HG03521 (cell line): ENCODE measurements at regions not wholly inside any gene's neighbourhood (a gene's known extent, or its start where the extent isn't known, plus 50 kb on each side); places are given as distances from the start of the nearest gene placed in this dataset.

Experiments
- ATAC-seq: cut with Tn5 transposase; IDR thresholded peaks from one replicate; pipeline ENCODE4 v1.9.1; 2021; ENCODE audit warnings: mild to moderate bottlenecking, moderate library complexity; ENCODE audit not compliant: unreplicated experiment

DNA sequence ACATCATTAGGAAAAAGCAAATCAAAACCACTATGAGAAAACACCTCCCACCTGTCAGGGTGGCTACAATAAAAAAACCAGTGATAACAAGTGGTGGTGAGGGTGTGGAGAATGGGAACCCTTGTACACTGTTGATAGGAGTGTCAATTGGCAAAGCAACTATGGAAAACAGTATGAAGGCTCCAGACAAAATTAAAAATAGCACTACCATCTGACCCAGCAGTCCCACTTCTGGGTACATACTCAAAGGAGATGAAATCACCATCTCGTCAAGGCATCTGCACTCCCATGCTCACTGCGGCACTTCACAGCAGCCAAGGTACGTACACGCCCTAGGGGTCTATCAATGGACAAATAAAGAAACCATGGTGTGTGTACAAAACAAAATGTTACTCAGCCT is 715.1 kb downstream of the UQCRFS1 start:
- no peak for ATAC-seq

DNA sequence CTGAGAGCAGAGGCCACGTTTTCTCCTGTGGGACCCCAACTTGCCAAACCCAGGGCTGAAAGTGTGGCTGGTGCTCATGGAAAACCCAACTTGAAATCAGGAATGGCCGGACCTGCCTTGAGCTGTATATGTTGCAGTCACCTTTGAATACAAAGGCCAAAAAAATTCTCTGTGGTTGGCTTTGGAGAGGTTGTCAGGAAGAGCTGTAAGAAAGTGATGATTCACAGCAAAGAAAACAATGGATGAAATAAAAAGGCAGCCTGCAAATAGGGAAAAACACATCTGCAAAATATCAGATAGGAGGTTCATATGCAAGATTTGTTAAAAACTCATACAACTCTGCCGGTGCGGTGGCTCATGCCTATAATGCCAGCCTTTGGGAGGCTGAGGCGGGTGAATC is 715.8 kb downstream of the UQCRFS1 start:
- no peak for ATAC-seq

DNA sequence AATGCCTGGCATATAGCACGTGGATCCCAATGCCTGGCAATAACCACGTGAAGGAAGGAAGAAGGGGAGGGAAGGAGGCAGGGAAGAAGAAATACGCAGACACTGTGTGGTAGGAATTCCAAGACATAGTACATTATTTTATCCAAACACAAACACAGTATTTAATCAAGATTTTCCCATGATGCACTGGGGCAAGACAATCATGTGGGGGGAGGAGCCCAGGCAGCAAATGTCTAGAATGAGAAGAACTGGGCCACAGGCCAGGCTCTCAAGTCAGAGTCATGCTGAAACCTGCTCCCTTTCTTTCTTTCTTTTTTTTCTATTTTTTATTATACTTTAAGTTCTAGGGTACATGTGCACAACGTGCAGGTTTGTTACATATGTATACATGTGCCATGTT is 717.9 kb downstream of the UQCRFS1 start:
- ATAC-seq, result no peak

DNA sequence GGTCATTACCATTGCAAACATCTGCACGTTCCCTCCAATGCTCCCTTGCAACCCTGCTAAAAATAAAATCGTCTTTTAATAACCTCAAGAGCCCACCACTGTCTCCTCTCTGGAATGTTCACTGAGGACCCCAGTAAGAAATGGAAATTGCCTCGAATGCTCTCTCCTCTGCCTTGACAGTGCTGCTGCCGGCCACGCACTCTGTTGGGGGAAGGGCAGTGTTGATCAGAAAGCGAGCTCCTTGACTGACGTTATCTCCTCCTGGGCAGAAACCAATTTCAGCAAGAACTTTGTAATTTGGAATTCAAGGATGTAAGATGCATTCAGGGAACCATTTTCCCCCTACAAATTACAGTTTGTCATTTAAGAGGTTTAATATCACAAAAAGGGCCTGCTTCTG is 718.5 kb downstream of the UQCRFS1 start:
- no peak for ATAC-seq

DNA sequence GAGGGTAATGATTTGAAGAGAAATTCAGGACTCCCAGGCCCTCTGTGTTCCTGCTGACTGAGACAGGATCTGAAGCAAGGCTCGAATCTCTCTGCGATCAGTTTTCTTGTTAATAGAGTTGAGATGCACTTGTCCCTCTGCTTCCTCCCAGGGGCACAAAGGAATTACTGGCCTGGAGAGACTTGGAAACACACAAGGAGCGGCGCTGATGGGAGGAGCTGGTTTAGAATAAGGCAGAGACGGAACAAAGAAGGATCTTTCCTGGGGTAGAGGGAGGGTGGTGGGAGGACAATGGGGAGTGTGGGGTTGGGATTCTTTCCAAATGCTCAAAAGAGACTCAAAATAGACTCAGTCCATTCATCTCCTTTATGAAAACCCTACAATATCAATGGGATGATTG is 719.1 kb downstream of the UQCRFS1 start:
- no peak for ATAC-seq

DNA sequence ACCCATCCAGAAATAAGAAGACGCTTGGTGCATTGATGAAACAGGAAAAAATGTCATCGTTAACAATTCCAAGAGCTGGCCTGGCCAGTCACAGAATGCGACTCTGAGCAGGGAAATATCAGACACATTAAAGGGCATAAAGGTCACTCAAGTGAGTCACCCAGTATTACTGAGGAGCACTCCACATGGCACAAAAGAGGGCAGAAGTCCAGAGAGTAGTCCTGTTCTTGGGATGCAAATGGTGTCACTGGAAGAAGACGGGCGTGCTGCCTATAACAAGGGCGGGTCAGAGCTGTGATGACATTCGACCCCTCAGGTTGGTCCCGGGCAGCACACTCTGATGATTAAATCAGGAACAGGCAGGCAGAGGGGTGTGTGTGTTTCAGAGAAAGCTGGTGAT is 720.3 kb downstream of the UQCRFS1 start:
- ATAC-seq, result no peak

DNA sequence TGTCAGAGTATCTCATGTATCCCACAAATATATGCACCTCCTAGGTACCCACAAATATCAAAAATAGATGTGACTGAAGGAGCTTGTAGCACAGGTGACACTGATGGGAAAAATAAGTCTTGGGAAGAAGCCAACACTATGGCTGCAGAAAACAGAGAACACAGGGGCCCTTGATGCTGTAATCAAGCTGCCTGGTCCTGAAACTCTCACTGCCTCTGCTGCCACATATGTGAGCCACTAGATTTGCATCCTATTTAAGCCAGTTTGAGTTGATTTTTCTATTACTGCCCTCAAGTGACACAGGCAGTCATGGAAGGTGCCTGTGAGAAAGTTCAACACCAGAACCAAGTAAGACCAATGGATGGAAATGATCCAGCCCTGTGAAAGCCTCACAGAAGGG is 720.8 kb downstream of the UQCRFS1 start:
- ATAC-seq, result no peak

DNA sequence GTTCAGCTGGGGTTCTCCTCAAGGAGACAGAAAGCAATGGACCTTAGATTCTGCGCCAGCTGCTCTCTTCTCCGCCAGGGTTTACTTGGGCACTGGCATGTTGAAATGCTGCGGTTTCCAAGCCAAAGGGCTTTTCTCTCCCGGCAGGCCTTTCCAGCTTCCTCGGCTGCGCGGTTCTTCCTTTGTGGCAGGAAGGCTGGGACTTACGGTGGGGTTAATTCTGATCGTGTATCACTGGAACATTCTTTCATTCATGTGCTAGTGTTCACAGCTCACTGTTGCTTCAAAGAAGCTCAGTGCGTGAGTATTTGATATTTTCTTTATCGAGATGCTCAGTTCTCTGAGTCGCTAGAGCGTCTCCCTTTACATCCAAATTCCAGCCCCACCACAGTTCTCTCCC is 723.2 kb downstream of the UQCRFS1 start:
- no peak for ATAC-seq

DNA sequence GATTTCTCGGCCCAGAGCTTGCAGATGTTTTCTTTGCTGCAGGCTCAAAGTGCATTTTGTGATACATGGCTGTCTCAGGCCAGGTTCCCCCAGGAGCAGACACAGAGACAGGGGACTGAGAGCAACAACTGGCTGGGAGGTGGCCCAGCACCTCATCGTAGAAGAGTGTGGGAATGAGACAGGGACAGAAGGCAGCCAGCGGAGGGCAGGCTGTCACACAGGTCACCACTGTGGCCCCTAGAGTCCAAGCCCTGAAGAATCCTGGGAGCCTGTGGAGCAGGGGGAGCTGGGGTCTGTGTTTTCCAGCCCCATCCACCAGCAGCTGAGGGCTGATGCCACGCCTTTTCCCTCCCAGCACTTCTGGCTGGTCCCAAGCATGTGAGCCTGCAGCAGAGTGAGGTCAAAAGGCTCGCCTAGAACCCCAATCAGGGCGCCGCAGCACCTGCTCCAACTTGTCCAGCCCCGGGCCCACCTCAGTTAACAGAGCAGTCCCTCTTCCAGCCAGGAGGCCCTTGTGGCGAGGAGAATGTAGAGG is 723.8 kb downstream of the UQCRFS1 start:
- ATAC-seq, result no peak

DNA sequence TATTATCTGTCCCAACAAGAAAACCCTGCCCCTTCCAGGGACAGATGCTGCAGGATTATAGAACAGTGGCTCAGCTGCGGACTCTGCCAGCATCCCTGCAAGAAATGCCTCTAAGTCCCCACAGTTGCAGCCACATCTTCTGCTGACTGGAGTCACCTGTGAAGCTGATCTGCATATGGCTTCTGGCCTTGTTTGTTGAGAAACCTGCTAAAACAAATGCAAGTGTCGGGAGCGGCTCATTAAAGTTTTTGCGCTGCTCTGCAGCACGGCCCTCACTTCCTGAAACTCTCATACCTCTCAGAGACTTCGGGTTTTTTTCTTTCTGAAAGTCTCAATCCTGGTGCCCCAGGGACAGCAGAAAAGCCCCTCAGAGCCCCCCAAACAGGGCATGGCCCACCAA is 725.0 kb downstream of the UQCRFS1 start:
- ATAC-seq, result no peak

DNA sequence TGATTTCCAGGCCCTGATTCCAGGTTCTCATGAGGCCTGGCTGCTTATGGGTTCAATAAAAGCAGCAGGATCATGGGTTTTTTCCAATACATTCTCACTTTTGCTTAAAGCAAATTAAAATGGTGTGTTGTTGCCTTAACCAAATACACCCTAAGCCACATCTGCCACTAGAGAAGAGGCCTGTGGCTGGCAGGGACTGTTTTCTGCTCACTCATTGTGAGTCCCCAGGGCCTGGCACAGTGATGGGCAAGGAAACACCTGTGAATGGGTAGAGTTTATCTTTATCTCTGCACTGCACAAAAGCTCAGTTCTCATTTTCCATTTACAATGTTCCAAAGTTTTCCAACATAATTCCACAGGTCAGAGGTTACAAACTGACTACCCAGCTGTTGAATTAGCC is 726.0 kb downstream of the UQCRFS1 start:
- ATAC-seq, result no peak

DNA sequence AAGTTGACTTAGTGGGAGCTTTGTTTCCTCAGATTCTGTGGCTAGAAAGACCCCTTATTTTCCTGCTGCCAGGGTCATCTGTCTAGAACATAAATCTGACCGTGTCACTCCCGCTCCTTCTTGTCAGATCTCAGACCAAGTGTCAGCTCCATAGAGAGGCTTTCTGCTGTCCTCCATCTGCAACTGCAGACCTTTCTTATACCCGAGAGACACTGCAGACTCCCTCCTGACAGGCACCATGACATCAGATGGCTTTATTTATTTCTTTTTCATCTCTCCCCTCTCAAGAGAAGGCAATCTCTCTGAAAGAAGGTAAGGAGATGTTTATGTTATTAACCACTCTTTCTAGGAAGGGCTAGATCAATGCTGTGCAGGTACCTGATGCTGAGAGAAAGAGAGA is 726.5 kb downstream of the UQCRFS1 start:
- ATAC-seq, result no peak

DNA sequence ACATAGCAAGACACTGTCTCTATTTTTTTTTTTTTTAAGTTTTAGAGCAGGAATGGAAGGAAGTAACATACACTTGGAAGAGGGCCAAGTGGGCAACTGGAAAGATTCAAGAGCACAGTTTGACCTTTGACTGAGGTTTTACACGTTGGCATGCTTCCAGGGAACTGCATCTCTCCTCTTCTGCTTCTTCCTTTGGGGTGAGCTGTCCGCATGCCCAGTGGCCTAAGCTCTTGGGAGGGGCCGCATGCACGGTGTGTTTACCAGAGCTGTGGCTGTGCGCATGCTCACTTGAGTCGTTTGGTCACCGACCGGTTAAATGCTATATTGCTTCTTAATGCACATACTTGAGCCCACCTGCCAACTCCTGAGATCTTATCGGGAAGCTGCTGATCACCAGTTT is 727.7 kb downstream of the UQCRFS1 start:
- ATAC-seq, result no peak

DNA sequence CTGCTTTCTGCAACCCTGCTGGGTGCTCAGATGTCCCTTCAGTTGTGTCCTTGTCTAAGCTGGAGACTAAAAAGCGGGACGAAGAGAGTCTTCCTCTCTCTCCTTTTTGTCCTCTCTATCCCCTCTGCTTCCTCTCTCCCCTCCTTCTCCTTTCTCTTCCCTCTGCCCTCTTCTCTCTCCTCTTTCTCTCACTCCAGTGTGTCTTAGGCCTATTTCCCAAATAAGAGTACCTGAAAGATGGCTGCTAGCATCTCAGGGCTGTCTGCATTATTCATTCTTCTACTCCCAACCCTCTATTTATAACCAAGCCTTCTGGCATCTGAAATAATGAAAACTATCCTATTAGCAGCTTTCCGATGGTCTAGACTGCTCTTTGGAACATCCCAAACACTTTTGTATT is 729.8 kb downstream of the UQCRFS1 start:
- no peak for ATAC-seq

DNA sequence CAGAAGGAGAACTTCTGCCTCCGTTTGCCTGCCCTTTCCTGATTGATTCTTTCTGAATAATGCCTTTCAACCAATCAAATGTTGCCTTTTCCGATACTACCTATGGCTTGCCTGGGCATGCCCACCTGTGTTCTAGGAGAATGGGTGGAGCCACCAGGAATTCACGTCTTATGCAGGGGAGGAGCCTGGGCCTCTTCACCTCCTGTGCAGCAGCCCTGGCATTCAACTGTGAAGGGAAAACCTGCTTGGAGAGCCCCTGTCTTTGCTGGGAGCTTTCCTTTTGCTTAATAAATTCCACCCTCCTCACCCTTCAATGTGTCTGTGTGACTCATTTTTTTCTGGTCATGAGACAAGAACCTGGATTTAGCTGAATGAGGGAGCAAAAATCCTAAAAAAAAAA is 730.7 kb downstream of the UQCRFS1 start:
- ATAC-seq, result no peak

DNA sequence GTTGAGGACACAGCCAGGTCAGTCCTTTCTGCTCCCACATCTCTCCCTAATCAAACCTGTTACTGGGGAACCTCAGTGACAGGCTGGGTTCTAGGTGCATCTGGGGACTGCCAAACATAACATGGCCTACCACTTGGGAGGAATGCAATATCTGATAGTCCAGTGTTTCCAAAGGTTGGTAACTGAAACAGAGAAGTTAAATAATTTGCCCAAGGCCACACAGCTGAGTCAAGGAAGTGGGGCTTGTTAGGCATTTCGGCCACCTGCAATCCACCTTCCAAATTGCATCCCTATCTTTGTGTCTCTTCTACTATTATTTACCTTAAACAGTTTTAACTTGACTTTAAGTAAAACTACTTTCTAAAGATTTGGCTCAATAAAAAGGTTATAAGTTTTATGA is 731.3 kb downstream of the UQCRFS1 start:
- ATAC-seq, result no peak

DNA sequence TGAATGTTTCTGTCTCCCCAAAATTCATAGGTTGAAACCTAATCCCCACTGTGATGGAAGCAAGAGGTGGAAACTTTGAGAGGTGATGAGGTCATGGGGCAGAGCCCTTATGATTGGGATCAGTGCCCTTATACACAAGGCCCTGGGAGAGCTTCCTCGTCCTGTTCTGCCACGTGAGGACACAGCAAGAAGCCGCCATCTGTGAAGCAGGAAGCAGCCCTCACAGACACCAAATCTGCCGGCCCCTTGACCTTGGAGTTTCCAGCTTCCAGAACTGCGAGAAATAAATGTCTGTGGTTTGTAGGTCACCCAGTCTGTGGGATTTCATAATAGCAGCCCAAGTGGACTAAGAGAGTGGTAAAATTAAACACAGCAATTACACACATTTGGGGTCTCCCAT is 737.4 kb downstream of the UQCRFS1 start:
- no peak for ATAC-seq

DNA sequence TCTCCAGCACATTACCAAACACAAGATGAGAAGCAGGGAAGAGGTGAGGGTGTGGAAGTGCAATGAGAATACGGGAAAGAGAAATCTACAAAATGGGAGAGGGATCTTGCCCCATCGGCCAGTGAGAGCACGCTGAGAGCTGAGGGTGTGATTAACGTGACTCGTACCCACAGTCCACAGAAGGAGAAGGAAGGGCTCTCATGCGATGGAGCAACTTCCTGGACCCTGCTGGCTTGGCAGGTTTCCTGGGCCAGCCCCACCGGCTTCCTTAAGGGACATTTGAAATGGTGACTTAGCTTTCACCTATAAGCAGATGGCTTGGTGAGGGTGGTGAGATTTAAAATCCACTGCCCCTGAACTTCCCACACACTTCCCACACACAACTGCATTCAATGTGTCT is 740.1 kb downstream of the UQCRFS1 start:
- ATAC-seq, result no peak

DNA sequence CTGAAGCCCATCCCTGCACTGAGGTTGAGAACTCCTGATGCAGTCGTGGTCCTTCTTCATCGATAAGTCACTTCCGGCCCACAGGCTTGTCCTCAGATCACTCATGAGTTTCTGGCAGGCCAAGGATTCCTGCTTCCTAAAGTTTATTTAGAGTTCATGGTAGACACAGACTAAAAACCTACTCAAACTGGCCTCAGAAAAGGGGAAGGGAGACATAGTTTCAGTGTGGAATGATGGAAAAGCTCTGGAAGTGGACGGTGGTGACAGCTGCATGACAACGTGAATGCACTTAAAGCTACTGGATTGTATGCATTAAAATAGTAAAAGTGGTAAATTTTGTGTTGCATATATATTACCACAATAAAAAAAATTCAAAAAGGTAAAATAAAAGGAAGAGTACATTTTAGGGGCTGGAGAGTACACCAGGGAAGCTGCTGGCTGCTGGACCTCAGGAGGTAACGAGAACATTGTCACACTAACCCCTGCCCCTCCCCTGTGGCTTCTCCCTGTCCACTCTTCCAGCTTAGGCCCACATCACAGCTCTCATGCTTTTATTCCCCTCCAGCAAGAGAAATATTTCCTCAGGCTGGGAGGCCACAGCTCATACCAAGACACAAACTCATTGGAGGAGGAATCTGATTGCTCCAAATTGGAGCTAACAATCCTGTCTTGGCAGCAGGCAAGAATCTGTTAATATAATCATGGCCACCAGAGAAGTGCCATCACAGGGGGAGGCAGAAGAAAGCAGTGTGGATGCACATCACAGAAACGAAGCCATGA is 741.0 kb downstream of the UQCRFS1 start:
- no peak for ATAC-seq

DNA sequence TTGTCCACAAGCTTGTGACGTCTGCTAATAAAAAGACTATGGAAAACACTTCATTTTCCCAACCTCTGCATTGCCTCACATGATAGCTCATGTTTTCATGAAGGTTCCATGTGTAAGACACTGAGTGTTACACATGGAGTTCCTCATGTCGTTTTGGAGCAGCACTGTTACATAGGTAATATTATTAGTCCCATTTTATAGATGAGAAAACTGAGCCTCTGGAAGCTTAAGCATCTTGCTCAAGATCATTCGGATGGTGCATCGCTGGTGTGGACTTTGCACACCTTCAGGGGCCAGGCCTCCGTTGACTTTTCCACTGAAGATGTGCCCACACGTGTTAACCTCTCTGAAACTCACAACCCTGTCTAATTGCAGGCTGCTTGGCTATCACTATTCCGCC is 743.4 kb downstream of the UQCRFS1 start:
- ATAC-seq, result no peak

DNA sequence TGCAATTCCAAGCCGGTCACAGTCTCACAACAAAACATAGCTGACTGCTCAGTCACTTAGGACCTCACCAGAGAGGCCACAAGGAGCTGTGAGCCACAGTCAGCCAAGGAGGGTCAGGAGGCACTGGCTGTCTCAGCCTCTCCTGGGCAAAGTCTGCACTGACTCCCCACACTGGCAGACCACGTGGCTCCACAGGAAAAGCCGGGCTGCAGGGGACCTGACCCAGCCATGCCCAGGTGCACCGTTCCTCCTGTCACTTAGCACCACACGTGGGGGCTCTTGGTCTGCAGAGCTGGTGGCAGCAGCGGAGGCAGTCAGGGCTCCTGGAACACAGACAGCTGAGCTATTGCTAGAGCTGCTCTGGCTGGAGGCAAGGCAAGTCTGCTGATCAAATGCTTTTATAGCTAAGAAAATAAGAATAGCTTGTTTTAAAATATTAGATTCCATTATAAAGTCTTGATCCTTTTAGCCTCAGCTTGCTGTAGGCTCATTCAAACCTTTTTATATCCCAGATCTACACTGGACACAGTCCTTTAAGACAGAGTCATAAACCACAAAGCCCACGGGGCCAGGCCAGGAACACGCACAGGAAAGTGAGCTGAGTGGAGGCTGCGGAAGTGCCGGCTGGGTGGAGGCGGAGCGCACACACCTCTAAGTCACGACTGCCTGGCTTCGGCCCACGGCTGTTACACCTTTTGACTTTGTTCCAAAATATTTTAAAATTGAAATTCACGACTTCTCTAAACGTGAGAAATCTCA is 744.1 kb downstream of the UQCRFS1 start:
- no peak for ATAC-seq
